Stimulated activated CD4-positive, alpha-beta T cell treated with anti-CD3 and anti-CD28 coated beads, Interleukin-4, amount 100 ng/mL, for 4 hours (primary cell): ENCODE measurements at regions not wholly inside any gene's neighbourhood (a gene's known extent, or its start where the extent isn't known, plus 50 kb on each side); places are given as distances from the start of the nearest gene placed in this dataset.

ENCODE experiments used
- DNase-seq, 2 experiments: peaks; one replicate each; pipeline ENCODE4 v3.0.0-alpha.2; 2020

GRCh38 chr9:16171911-16172310 is 619.1 kb downstream of the CCDC171 start:
- DNase-seq: no peak

DNA sequence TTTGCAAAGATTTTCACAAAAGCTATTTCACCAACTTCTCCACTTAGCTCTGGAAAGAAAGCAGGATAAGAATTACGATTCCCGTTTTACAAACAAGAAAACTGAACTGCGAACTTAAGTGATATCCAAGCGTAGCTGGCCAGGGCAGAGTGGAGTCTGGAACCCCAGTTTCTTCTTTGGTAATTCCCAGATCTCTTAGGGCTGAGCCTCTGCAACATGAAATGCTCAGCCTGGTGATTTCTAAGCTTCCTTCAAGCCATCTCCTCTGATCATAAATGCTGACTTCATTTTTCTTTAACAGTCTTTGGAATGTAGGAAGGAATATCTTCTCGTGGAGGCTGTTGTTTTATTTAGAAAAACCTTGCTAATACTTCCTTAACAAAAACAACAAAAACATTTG is 620.0 kb downstream of the CCDC171 start:
- DNase-seq: no peak

- DNase-seq: no peak
Observed at GRCh38 chr9:16174915-16175314, 622.1 kb downstream of the CCDC171 start.

DNA sequence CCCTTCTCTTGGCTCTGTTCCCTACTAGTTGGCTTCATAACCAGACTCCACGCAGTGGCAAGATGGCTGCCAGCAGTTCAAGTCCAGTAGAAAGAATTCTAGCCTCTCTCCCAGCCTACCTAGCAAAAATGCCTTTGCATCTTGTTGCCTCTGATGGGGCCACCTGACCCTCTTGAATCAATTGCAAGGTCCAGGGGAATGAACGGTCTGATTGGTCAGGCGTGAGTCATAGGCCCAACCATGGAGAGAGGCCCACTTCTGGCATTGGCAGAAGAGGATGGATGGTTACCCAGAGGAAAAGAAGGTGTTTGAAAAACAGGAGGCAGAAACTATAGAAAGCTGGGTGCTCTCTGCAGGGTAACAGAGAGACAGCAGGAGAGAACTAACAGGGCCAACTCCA is 622.6 kb downstream of the CCDC171 start:
- DNase-seq: no peak

DNA sequence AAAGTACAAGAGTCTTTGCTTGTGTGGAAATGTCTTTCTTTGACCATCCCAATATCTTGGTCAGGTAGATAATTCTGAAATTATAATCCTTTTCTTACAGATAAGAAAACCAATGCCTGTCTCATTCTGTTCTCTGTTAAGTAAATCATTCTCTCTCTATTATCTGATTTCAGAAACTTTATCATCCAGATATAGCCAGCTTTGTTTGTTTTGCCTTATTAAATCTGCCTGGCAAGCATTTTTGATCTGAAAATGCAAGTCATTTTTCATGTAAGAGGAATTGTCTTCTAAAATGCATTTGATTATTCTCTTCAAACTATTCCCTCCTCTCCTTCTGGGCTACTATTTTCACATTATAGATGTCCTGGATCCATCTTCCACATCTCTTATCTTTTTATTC is 625.5 kb downstream of the CCDC171 start:
- no peak for DNase-seq

DNA sequence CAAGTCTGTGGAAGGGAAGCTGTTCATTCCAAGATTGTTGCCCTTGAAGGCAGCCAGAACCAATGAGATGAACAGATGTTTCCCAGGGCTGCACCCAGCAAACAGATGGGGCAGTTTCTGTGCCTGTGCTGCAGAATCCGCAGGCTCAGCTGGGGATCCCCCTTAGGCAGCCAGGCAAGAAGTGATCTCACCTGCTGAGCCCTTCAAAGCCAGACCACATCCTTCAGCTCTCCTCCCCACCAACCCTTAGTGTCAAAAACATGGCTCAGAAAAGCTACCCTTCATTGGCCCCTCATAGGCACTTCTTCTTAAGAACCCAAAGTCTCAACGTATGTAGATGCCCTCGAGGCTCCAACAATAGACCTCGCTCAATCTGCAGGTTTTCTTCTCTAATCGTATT is 626.7 kb downstream of the CCDC171 start:
- no peak for DNase-seq

DNA sequence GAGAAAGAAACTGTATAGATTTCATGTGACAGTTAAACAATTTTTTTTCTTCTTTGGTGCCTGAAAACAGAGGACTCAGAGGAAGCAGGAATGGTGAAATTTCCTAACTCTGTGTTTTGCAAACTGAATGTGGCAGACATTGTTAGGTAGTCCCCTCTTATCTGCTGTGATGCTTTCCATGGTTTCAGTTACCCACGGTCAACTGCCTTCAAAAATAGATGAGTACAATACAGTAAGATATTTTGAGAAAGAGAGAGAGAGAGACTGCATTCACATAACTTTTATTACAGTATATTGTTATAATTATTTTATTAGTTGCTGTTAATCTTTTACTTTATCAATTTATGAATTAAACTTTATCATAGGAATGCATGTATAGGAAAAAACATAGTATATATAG is 627.2 kb downstream of the CCDC171 start:
- no peak for DNase-seq

DNA sequence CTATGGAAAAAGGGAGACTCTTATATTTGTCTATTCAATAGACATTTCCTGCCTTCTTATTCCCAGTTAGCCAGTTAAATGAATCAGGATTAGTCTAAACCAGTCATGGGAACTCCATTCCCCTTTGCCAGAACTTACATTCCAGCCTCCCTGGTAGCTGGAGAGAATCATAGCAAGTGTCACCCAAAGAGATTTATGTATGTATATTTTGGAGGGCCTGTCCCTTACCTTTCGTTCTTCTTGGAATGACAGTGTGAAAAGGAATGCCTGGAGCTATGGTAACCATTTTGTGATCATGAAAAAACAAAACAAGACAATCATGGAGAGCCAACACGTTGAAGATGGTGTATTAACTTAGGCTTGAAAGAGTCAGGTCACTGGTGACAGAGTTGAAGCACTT is 627.7 kb downstream of the CCDC171 start:
- DNase-seq: no peak

- DNase-seq: no peak
Observed at GRCh38 chr9:16181539-16181938, 628.7 kb downstream of the CCDC171 start.

DNA sequence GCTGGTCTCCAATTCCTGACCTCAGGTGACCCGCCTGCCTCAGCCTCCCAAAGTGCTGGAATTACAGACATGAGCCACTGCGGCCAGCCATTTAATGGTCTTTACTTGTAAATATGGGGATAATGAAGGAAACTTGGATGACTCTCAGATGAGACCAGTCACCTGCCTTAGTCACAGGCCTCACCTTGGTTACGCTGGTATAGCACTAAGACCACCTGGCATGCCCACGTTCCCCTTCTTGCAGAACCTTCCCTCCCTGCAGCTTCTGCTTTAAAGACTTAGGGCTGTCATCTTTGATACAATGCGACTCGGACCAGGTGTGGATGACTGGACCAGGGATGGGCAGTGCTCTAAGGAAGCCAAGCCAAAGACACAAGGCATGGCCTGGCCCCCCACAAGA is 629.9 kb downstream of the CCDC171 start:
- no peak for DNase-seq

GRCh38 chr9:16184964-16185646 is 632.3 kb downstream of the CCDC171 start:
- no peak for DNase-seq

DNA sequence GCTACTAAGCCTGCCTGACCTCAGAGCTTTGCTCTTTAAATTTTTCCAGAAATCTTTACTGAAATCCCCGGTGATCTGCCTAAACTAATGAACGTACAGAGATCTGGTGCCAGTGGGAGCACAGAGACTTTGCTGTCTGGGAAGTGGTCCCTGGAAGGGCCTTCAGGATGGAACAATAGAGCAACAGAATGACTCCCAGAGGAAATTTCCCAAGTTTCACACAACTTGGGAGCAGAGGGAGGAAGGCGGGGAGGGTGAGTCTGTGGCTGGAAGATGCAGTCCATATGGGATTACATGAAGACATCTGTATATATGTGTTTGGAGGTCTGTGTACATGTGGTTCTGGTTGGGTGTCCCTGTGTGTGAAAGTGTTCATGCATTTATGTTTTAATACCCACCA is 638.3 kb downstream of the CCDC171 start:
- DNase-seq: no peak

GRCh38 chr9:16191691-16192402 is 639.0 kb downstream of the CCDC171 start:
- DNase-seq: peak in 1 of 2 experiments; percentile 13

GRCh38 chr9:16192403-16193017 is 639.7 kb downstream of the CCDC171 start:
- no peak for DNase-seq

- no peak for DNase-seq
Observed at GRCh38 chr9:16193066-16193465, 640.2 kb downstream of the CCDC171 start.

DNA sequence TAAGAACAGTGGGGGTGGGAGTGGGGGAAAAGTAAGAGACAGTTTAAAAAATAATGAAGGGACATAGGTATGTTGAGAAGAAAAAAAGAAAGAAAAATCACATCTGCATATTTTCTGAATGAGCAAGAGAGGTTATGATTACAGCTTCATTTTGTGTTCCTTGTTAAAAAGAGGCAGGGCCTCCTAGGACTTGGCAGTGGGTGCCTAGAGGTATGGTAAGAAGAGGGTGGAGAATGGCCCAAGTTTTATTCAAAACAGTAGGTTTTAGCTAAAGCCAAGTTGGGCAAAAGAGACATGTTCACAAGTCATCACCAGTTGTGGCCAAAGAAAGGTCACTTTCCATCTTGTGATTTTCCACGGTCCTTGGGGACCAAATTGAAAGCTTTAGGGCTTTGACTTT is 643.4 kb downstream of the CCDC171 start:
- DNase-seq: no peak

DNA sequence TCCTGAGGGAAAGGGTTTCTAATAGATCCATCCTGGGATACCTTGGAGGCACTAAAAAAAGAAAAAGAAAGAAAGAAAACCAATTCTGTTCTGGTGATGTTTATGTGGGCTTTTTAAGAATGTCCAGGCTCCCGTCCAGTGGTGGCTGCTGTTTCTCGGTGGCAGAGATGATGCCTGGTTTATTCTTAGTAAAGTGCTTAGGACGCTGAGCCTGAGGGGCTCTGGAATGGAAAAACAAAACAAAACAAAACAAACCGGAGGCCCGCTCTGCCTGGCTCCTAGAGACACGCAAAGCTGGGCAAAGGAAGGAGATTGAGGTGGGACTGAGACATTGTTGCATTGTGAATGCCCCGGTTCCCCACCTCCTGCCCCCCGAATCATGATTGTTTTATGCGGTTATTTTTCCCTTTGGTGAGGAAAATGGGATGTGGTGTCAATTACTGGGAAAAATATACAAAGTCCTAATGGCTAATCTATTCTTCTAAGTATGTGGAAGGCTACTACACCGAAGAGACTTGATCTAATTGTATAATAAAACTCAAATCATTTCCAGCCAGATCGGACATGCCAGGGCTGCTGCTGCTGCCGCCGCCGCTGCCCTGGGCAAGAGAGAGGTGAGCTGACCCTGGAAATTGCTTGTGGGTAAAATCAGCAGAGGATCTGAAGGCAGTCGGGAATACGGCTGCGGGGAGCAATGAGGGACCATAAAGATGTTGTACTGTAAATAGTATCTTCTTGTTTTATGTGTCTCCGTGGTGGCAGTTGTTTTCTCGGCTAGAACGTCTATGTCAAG is 644.9 kb downstream of the CCDC171 start:
- no peak for DNase-seq

DNA sequence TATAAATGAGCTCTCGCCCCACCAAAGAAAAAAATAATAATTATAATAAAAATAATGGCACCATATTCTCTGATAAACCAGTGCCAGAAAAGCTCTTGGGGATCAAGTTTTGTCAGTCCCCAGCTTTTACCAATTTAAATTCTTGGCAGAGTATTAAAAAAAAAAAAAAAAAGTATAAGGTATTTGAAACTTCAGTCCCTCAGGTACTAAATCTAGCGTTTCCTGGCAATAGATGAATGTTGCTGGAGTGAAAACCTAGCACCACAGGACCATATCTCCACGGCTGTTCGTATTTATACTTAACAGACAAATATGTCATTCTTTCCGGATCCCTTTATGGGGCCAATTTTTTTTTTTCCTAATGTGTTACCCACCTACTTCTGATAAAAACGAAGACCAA is 646.2 kb downstream of the CCDC171 start:
- no peak for DNase-seq

- DNase-seq: no peak
Observed at GRCh38 chr9:16202221-16202620, 649.4 kb downstream of the CCDC171 start.

- DNase-seq: no peak
Observed at GRCh38 chr9:16202914-16203728, 650.3 kb downstream of the CCDC171 start.

DNA sequence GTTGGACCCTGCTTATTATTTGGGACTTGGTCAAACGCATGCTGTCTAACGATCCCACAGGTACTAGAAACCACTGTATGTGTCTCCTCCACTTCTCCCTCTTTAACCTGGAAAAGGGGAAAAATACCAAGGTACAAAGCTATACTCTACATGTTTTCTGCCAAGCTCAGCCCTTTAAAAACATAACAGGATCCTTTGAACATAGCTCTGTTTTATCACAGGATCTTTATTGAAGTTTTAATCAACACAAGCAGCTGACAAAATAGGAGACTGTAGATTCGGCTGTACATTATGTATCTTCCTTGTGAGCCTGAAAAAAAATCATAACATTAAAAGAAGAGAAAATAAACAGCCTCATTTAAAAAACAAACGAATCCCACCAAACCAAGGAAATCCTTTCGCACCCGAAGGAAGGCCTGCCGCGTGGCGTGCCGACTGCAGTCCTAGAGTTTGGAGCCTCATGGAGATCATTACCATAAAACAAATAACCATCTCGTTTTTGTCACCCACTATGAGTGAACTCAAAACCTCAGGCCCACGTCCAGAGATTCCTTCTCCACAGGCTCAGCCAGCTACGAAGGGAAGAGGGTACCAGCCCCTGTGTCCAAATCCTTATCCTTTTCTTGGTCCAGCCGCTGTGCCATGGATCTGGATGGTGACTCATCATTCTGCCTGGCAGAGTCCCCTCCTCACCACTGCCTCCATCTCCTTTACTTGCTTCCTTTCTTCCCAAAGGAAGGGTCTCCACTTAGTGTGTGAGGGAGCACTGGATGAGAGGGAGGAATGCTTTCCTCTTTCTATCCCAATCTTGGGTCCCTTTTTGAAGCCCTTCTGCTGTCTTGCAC is 651.1 kb downstream of the CCDC171 start:
- DNase-seq: no peak

DNA sequence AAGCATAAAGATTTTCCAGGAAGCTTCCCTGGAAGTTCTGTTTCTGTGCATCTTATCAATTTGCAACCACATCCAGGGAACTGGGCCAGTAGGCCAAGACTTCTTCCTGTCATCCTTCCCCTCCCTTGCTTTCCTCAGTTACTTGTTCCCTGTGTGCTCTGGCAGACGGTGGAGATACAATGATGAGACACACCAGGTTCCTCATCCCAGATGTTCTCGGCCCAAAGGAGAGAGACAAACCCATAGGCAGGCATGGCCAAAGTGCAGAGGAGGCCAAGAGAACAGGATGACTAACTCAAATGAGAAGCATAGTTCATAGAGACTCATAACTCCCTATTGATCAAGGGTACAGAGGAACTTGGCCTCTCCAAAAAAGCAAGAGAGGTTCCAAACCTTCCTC is 652.6 kb downstream of the CCDC171 start:
- no peak for DNase-seq
